SK-N-SH (cell line): ENCODE measurements at regions not wholly inside any gene's neighbourhood (a gene's known extent, or its start where the extent isn't known, plus 50 kb on each side); places are given as distances from the start of the nearest gene placed in this dataset.

Experiments
- CHD2 ChIP-seq: fragments of 150-350 bp; IDR thresholded peaks from 2 replicates; pipeline ENCODE4 v1.6.1; 2018; ENCODE audit warnings: low read length; ENCODE audit not compliant: partially characterized antibody
- CTCF ChIP-seq: fragments of 200-600 bp; sonication (generic); IDR thresholded peaks from 2 replicates; pipeline ENCODE4 v1.6.1; 2017; ENCODE audit warnings: antibody characterized with exemption, mild to moderate bottlenecking, moderate library complexity
- SMC3 ChIP-seq: IDR thresholded peaks from 2 replicates; pipeline ENCODE4 v1.6.1; 2012; ENCODE audit warnings: low read depth, low read length, improper control_type of control experiment

DNA sequence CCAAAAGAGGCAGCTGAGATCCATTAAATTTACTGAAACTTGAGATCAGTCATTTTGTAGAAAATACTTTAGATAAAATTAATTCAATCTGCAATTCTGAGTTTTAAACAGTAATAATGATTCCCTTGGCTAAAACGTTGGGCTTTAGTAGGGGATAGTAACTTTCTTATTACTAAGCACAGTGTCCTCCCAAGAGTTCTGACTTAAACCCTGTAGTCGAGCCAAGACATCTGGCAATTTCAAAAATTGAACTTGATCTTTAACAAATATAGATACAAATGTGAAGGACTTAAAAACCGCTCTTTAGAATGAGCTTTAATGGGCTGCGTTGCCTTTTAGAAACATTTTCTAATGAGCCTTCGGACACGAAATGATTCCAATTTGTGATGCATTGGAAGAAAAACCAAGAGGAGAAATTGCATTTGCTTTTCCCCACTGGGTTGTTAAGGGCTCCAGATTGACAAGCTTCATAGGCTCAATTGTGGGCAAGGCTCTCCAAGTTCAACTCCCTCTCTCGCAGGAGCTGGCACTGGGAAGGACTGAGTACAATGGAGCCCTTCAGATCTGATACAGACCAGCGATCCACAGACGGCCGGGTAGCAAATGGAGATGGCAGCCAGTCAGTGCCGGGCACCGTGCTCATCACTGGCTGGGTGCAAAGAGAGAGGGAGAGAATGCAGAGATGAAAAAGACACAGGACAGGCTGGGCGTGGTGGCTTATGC, 921.3 kb upstream of the AUTS2 start:
- no peak for TF ChIP-seq CTCF
- TF ChIP-seq SMC3: no peak
- TF ChIP-seq CHD2: no peak
